Middle frontal gyrus (tissue), 1 donor: ENCODE measurements at regions not wholly inside any gene's neighbourhood (a gene's known extent, or its start where the extent isn't known, plus 50 kb on each side); places are given as distances from the start of the nearest gene placed in this dataset.

Experiments used
- DNase-seq: peaks from one replicate; pipeline ENCODE4 v3.0.0-alpha.2; 2015; ENCODE audit warnings: low spot score; ENCODE audit errors: extremely low spot score

- DNase-seq, result no peak
Measured at GRCh38 chr10:4533621-4534020, 292.4 kb upstream of the AKR1E2 start.

- no peak for DNase-seq
Measured at GRCh38 chr10:4532976-4533375, 293.0 kb upstream of the AKR1E2 start.

- DNase-seq, result no peak
Measured at GRCh38 chr10:4532467-4532866, 293.5 kb upstream of the AKR1E2 start.

- DNase-seq, result no peak
Measured at GRCh38 chr10:4532011-4532410, 294.0 kb upstream of the AKR1E2 start.

GRCh38 chr10:4529266-4529665 lies 296.7 kb upstream of the AKR1E2 start:
- no peak for DNase-seq

- no peak for DNase-seq
Measured at GRCh38 chr10:4527281-4527970, 298.6 kb upstream of the AKR1E2 start.

GRCh38 chr10:4526311-4526731 lies 299.7 kb upstream of the AKR1E2 start:
- peak; percentile 15 for DNase-seq

GRCh38 chr10:4525103-4525502 lies 300.9 kb upstream of the AKR1E2 start:
- no peak for DNase-seq

- DNase-seq, result no peak
Measured at GRCh38 chr10:4522296-4523000, 303.6 kb upstream of the AKR1E2 start.

- DNase-seq, result no peak
Measured at GRCh38 chr10:4519658-4520402, 306.2 kb upstream of the AKR1E2 start.

- no peak for DNase-seq
Measured at GRCh38 chr10:4517746-4518145, 308.3 kb upstream of the AKR1E2 start.

GRCh38 chr10:4515721-4516120 lies 310.3 kb upstream of the AKR1E2 start:
- DNase-seq, result no peak

GRCh38 chr10:4514445-4515108 lies 311.4 kb upstream of the AKR1E2 start:
- DNase-seq, result no peak

- DNase-seq, result no peak
Measured at GRCh38 chr10:4512671-4513240, 313.3 kb upstream of the AKR1E2 start.

- no peak for DNase-seq
Measured at GRCh38 chr10:4512196-4512595, 313.8 kb upstream of the AKR1E2 start.

GRCh38 chr10:4511509-4511908 lies 314.5 kb upstream of the AKR1E2 start:
- no peak for DNase-seq

GRCh38 chr10:4509405-4509804 lies 316.6 kb upstream of the AKR1E2 start:
- DNase-seq, result no peak

- DNase-seq, result no peak
Measured at GRCh38 chr10:4506095-4506494, 319.9 kb upstream of the AKR1E2 start.

- DNase-seq, result no peak
Measured at GRCh38 chr10:4504550-4504949, 321.5 kb upstream of the AKR1E2 start.

- DNase-seq, result no peak
Measured at GRCh38 chr10:4503076-4503475, 322.9 kb upstream of the AKR1E2 start.

GRCh38 chr10:4501306-4501705 lies 324.7 kb upstream of the AKR1E2 start:
- DNase-seq, result no peak
